ENCODE measurements at regions not wholly inside any gene's neighbourhood (a gene's known extent, or its start where the extent isn't known, plus 50 kb on each side); places are given as distances from the start of the nearest gene placed in this dataset.

DNA sequence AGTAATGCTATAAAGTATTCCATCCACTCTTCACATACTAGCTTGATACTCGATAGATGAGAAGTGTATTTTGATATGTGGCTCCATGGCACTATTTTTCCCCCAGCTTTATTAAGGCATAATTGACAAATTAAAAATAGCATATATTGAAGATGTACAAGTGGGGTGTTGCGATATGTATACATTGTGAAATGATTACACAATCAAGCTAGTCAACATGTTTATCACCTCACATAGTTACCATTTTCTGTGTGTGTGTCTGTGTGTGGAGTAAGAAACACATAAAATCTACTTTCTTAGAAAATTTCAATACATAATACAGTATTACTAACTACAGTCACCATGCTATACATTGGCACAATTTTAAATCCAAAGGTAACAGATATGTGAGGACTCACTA is 82.5 kb upstream of the MYT1L start:
- Histone ChIP-seq H3K79me2 (ENCODE audit: insufficient read depth) (no peaks in the 10 kb centered on the region), H3K36me3 (replicated peaks in 1 of 2; ENCODE audit: control insufficient read depth in 1 of 2, insufficient read depth in 2 of 2, low read length in 1 of 2) (no peaks in the 10 kb centered on the region), H3K9me2 (no peaks in the 10 kb centered on the region), H2AFZ (ENCODE audit: low read depth) (no peak overlapping the region), H3K27me3 (ENCODE audit: insufficient read depth) (no peaks in the 10 kb centered on the region), H3F3A (replicated peaks; ENCODE audit: insufficient read depth) (no peaks in the 10 kb centered on the region), H3K9ac (no peak overlapping the region), H3K4me1 (ENCODE audit: control insufficient read depth in 1 of 2, insufficient read depth in 2 of 2, low read depth in 1 of 2, low read length in 1 of 2) (peaks cover 0 to 13% of the 10 kb centered on the region in 2 experiments; a peak in 2 of 4 replicates), H3K4me2 (no peak overlapping the region), H4K20me1 (ENCODE audit: insufficient read depth) (no peaks in the 10 kb centered on the region), H3K4me3 (ENCODE audit: low read depth in 2 of 2, low read length in 1 of 2) (no peak overlapping the region), H3K9me3 (0 out of 2 replicates have a peak, but pooled peaks cover 7% of the 10 kb centered on the region), H3K27ac (ENCODE audit: low read depth in 2 of 2, low read length in 1 of 2) (no peak overlapping the region)
- DNase-seq, result no peak
- POLR2A ChIA-PET, result no interaction called here
- TF ChIP-seq RCOR1 (IDR thresholded peaks at IDR 0.05; ENCODE audit: low read length) (no peak), TAF1 (IDR thresholded peaks at IDR 0.05; ENCODE audit: borderline replicate concordance, low read depth, low read length) (no peak), EP300 (IDR thresholded peaks at IDR 0.05; ENCODE audit: borderline replicate concordance in 1 of 2, low read depth in 1 of 2, low read length in 1 of 2) (no peak)
- CTCF ChIA-PET, result interaction anchor here (0.7 kb wide), 1 partner anchor 1463 kb away, joined by 3 read pairs; no protein-coding TSS in a partner anchor
- 35% methylated on average over 2 of the region's 2 CpGs for WGBS (ENCODE audit: low lambda C conversion rate)

DNA sequence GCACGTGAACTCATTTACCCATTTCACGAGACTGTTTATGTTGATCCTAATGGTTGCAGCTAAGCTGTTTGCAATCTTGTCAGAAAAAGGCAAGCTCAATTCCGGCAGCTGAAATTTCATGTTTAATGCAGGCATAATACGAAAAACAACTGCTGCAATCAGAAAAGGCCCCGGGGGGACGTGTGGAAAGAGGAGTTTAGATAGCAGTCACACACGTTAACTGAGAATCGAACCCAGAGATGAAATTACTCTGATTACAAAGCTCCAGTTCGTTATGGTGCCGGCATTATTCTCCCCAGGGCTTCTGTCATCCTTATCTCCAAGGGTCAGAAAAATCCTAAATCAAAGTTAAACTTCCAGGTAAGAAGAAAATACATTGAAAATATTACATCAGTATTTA is 79.9 kb upstream of the MYT1L start:
- Histone ChIP-seq H3K4me3 (ENCODE audit: low read depth in 2 of 2, low read length in 1 of 2) (no peak overlapping the region), H3F3A (replicated peaks; ENCODE audit: insufficient read depth) (no peaks in the 10 kb centered on the region), H3K4me1 (ENCODE audit: control insufficient read depth in 1 of 2, insufficient read depth in 2 of 2, low read depth in 1 of 2, low read length in 1 of 2) (peaks cover 0 to 13% of the 10 kb centered on the region in 2 experiments; a peak in 2 of 4 replicates), H3K27ac (ENCODE audit: low read depth in 2 of 2, low read length in 1 of 2) (peak overlapping the region in 1 of 2 experiments; percentile 83; a peak in 2 of 4 replicates), H3K9me2 (no peaks in the 10 kb centered on the region), H3K27me3 (ENCODE audit: insufficient read depth) (no peaks in the 10 kb centered on the region), H3K4me2 (no peak overlapping the region), H4K20me1 (ENCODE audit: insufficient read depth) (no peaks in the 10 kb centered on the region), H3K36me3 (replicated peaks in 1 of 2; ENCODE audit: control insufficient read depth in 1 of 2, insufficient read depth in 2 of 2, low read length in 1 of 2) (no peaks in the 10 kb centered on the region), H2AFZ (ENCODE audit: low read depth) (no peak overlapping the region), H3K9ac (no peak overlapping the region), H3K9me3 (0 out of 2 replicates have a peak, but pooled peaks cover 7% of the 10 kb centered on the region), H3K79me2 (ENCODE audit: insufficient read depth) (no peaks in the 10 kb centered on the region)
- ChIA-PET POLR2A (interaction anchor here (1.7 kb wide), 1 partner anchor 79 kb away, joined by 6 read pairs; no protein-coding TSS in a partner anchor), CTCF (interaction anchor here (0.9 to 1.2 kb wide), 6 partner anchors 8 to 88 kb away, joined by 3 to 6 read pairs (median 3); no protein-coding TSS in a partner anchor)
- peak; percentile 46 for DNase-seq
- WGBS (ENCODE audit: low lambda C conversion rate), result 6% methylated on average over 10 of the region's 10 CpGs
- TF ChIP-seq ELF1 (IDR thresholded peaks at IDR 0.05), result no peak
- no peak for TF ChIP-seq EZH2phosphoT487 (IDR thresholded peaks at IDR 0.05; ENCODE audit: borderline replicate concordance, low read depth)
- no peak for TF ChIP-seq SIN3A (IDR thresholded peaks at IDR 0.05; ENCODE audit: borderline replicate concordance, low read depth, low read length)
- TF ChIP-seq RAD21 (IDR thresholded peaks at IDR 0.05; ENCODE audit: low read length), result peak; percentile 2; the same call in 1 of the 2 replicates
- TF ChIP-seq RFX5 (IDR thresholded peaks at IDR 0.05; ENCODE audit: low read length), result no peak
- TF ChIP-seq RCOR1 (IDR thresholded peaks at IDR 0.05; ENCODE audit: low read length), result peak; percentile 74
- no peak for TF ChIP-seq MEF2A (IDR thresholded peaks at IDR 0.05; ENCODE audit: borderline replicate concordance, low read depth)
- TF ChIP-seq POLR2AphosphoS5 (IDR thresholded peaks at IDR 0.05; ENCODE audit: low read depth, low read length), result no peak
- no peak for TF ChIP-seq TEAD4 (IDR thresholded peaks at IDR 0.05; ENCODE audit: borderline replicate concordance, insufficient read depth)
- TF ChIP-seq NFIC (IDR thresholded peaks at IDR 0.05; ENCODE audit: borderline replicate concordance), result no peak
- no peak for TF ChIP-seq GABPA (IDR thresholded peaks at IDR 0.05; ENCODE audit: low read depth)
- TF ChIP-seq FOXM1 (IDR thresholded peaks at IDR 0.05; ENCODE audit: low read depth), result no peak
- peak; percentile 57 for TF ChIP-seq CHD2 (IDR thresholded peaks at IDR 0.05; ENCODE audit: low read length, partially characterized antibody)
- TF ChIP-seq NRF1 (IDR thresholded peaks at IDR 0.05; ENCODE audit: low read depth, low read length), result no peak
- peak; percentile 90 for TF ChIP-seq GATA2 (CRISPR knock-in tag; IDR thresholded peaks at IDR 0.05)
- no peak for TF ChIP-seq FOSL2 (IDR thresholded peaks at IDR 0.05; ENCODE audit: borderline replicate concordance, low read depth)
- TF ChIP-seq, protein P1, sequence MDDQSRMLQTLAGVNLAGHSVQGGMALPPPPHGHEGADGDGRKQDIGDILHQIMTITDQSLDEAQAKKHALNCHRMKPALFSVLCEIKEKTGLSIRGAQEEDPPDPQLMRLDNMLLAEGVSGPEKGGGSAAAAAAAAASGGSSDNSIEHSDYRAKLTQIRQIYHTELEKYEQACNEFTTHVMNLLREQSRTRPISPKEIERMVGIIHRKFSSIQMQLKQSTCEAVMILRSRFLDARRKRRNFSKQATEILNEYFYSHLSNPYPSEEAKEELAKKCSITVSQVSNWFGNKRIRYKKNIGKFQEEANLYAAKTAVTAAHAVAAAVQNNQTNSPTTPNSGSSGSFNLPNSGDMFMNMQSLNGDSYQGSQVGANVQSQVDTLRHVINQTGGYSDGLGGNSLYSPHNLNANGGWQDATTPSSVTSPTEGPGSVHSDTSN (IDR thresholded peaks at IDR 0.05), result no peak
- TF ChIP-seq, protein P2, sequence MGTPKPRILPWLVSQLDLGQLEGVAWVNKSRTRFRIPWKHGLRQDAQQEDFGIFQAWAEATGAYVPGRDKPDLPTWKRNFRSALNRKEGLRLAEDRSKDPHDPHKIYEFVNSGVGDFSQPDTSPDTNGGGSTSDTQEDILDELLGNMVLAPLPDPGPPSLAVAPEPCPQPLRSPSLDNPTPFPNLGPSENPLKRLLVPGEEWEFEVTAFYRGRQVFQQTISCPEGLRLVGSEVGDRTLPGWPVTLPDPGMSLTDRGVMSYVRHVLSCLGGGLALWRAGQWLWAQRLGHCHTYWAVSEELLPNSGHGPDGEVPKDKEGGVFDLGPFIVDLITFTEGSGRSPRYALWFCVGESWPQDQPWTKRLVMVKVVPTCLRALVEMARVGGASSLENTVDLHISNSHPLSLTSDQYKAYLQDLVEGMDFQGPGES (IDR thresholded peaks at IDR 0.05; ENCODE audit: low read depth, low read length), result no peak
- TF ChIP-seq, protein P3, sequence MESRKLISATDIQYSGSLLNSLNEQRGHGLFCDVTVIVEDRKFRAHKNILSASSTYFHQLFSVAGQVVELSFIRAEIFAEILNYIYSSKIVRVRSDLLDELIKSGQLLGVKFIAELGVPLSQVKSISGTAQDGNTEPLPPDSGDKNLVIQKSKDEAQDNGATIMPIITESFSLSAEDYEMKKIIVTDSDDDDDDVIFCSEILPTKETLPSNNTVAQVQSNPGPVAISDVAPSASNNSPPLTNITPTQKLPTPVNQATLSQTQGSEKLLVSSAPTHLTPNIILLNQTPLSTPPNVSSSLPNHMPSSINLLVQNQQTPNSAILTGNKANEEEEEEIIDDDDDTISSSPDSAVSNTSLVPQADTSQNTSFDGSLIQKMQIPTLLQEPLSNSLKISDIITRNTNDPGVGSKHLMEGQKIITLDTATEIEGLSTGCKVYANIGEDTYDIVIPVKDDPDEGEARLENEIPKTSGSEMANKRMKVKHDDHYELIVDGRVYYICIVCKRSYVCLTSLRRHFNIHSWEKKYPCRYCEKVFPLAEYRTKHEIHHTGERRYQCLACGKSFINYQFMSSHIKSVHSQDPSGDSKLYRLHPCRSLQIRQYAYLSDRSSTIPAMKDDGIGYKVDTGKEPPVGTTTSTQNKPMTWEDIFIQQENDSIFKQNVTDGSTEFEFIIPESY (IDR thresholded peaks at IDR 0.05; ENCODE audit: borderline replicate concordance, low read depth), result no peak
- TF ChIP-seq JUND (IDR thresholded peaks at IDR 0.05), result no peak
- TF ChIP-seq, protein P4, sequence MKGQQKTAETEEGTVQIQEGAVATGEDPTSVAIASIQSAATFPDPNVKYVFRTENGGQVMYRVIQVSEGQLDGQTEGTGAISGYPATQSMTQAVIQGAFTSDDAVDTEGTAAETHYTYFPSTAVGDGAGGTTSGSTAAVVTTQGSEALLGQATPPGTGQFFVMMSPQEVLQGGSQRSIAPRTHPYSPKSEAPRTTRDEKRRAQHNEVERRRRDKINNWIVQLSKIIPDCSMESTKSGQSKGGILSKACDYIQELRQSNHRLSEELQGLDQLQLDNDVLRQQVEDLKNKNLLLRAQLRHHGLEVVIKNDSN (IDR thresholded peaks at IDR 0.05; ENCODE audit: borderline replicate concordance, low read depth), result no peak
- no peak for TF ChIP-seq YY1 (IDR thresholded peaks at IDR 0.05; ENCODE audit: low read depth)
- no peak for TF ChIP-seq SMC3 (IDR thresholded peaks at IDR 0.05; ENCODE audit: low read depth, low read length)
- peak in 1 of 2 experiments; percentile 82; a peak in 1 of 4 replicates for TF ChIP-seq EP300 (IDR thresholded peaks at IDR 0.05; ENCODE audit: borderline replicate concordance in 1 of 2, low read depth in 1 of 2, low read length in 1 of 2)
